ENCODE measurements at regions not wholly inside any gene's neighbourhood (a gene's known extent, or its start where the extent isn't known, plus 50 kb on each side); places are given as distances from the start of the nearest gene placed in this dataset.
"Not testable (repeated sequence)": the region's sequence is repeated elsewhere in the genome, so short reads cannot be mapped to it uniquely, and the experiment has no call there.

- no peaks in the 10 kb centered on the region for H3K4me1 Mint-ChIP-seq
Measured at GRCh38 chr15:100772478-100772877, 107.2 kb upstream of the ALDH1A3 start.

DNA sequence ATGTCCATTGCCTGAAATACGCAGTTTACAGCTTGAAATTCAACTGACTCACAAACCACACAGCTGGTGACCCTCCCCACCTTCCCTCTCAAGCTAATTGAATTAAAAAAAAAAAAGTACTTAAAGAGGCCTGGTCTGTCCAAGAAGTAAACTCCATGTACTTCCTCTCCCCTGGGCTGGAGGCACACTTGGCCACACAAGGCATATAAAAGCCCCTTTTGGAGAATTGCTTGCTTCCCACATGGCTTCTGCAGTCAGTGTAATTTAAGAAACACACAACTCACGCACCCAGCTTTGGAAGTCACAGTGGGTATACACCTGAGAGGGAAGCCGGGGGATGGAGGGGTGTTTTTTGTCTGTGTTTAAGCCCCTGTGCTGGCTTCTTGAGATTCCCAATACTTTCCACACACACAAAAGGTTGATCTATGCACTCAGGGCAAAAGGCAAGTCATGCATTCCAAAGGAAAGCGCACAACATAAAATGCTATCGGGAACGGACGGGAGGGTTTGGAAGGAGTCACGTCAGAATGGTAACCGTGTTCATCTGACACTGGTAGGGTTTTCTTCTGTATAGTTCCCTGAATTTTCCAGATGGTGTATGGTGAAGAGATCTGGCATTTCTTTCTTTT, 106.6 kb upstream of the ALDH1A3 start:
- H3K9me3 Mint-ChIP-seq: no peaks in the 10 kb centered on the region
- ChIA-PET POLR2A (no interaction called here), CTCF (no interaction called here)
- ATAC-seq (ENCODE audit: low read depth) (no peak), DNase-seq (no peak)
- peaks cover 1% of the 10 kb centered on the region for H3K27me3 Mint-ChIP-seq
- intact Hi-C loops (cut with micrococcal nuclease): no loop called here
- H3K4me3 Mint-ChIP-seq: no peak overlapping the region
- TF ChIP-seq, protein P1, sequence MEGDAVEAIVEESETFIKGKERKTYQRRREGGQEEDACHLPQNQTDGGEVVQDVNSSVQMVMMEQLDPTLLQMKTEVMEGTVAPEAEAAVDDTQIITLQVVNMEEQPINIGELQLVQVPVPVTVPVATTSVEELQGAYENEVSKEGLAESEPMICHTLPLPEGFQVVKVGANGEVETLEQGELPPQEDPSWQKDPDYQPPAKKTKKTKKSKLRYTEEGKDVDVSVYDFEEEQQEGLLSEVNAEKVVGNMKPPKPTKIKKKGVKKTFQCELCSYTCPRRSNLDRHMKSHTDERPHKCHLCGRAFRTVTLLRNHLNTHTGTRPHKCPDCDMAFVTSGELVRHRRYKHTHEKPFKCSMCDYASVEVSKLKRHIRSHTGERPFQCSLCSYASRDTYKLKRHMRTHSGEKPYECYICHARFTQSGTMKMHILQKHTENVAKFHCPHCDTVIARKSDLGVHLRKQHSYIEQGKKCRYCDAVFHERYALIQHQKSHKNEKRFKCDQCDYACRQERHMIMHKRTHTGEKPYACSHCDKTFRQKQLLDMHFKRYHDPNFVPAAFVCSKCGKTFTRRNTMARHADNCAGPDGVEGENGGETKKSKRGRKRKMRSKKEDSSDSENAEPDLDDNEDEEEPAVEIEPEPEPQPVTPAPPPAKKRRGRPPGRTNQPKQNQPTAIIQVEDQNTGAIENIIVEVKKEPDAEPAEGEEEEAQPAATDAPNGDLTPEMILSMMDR (IDR thresholded peaks at IDR 0.05): no peak
- H3K27ac Mint-ChIP-seq: no peak overlapping the region
- no peaks in the 10 kb centered on the region for H3K36me3 Mint-ChIP-seq (ENCODE audit: low read depth)
- H3K4me1 Mint-ChIP-seq: no peaks in the 10 kb centered on the region

More at GRCh38 chr15:100772478-100772877, 107.2 kb upstream of the ALDH1A3 start:
- POLR2A ChIA-PET: no interaction called here
- Mint-ChIP-seq H3K27me3 (peaks cover 1% of the 10 kb centered on the region), H3K36me3 (ENCODE audit: low read depth) (no peaks in the 10 kb centered on the region), H3K27ac (no peak overlapping the region), H3K9me3 (no peaks in the 10 kb centered on the region), H3K4me3 (no peak overlapping the region)
- DNase-seq (no peak), ATAC-seq (ENCODE audit: low read depth) (no peak)
- CTCF ChIA-PET: no interaction called here
- intact Hi-C loops (cut with micrococcal nuclease): no loop called here
- TF ChIP-seq, protein P1 (IDR thresholded peaks at IDR 0.05): no peak

DNA sequence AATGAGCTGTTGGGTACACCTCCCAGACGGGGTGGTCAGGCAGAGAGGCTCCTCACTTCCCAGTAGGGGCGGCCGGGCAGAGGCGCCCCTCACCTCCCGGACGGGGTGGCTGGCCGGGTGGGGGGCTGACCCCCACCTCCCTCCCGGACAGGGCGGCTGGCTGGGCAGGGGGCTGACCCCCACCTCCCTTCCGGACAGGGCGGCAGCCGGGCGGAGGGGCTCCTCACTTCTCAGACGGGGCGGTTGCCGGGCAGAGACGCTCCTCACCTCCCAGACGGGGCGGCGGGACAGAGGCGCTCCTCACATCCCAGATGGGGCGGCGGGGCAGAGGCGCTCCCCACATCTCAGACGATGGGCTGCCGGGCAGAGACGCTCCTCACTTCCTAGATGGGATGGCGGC, 105.6 kb upstream of the ALDH1A3 start:
- H3K27ac Mint-ChIP-seq; H3K9me3 Mint-ChIP-seq; ATAC-seq (ENCODE audit: low read depth); H3K4me3 Mint-ChIP-seq; H3K27me3 Mint-ChIP-seq; H3K4me1 Mint-ChIP-seq; POLR2A ChIA-PET; DNase-seq; intact Hi-C loops (cut with micrococcal nuclease); CTCF ChIA-PET; H3K36me3 Mint-ChIP-seq (ENCODE audit: low read depth): not testable (repeated sequence)

DNA sequence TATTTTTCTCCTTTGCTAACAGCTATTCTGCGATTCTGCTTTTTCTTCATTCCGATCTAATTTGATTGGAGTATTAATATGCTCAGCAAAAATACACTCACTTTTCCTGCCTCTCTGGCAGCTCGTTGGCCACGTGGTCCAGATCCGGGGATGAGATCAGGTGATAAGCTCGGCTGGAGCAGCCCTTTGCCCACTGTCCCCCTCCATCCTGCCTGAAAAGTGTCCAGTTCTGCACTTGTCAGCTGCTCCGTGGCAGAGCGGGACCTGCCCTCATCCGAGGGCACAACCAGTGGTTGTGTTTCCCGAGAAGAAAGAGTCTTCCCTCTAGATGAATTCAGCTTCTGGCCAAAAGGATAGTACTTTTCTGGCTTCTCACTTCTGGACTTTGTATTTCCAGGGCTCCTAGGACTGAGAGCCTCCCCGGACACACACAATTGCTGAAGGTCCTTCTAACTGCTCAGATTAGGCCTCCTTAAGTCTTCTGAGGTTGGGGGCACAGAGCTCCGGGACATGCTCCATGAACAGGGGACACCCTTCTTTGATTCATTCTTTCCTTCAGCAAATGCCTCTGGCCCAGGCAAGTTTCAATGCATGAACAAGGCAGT, 103.9 kb upstream of the ALDH1A3 start:
- intact Hi-C loops (cut with micrococcal nuclease): no loop called here
- CTCF ChIA-PET: no interaction called here
- Mint-ChIP-seq H3K9me3 (no peaks in the 10 kb centered on the region), H3K27me3 (no peaks in the 10 kb centered on the region), H3K36me3 (ENCODE audit: low read depth) (no peaks in the 10 kb centered on the region), H3K4me1 (no peaks in the 10 kb centered on the region), H3K27ac (no peak overlapping the region), H3K4me3 (no peak overlapping the region)
- no peak for ATAC-seq (ENCODE audit: low read depth)
- DNase-seq: no peak
- TF ChIP-seq, protein P1 (IDR thresholded peaks at IDR 0.05): no peak
- POLR2A ChIA-PET: no interaction called here

DNA sequence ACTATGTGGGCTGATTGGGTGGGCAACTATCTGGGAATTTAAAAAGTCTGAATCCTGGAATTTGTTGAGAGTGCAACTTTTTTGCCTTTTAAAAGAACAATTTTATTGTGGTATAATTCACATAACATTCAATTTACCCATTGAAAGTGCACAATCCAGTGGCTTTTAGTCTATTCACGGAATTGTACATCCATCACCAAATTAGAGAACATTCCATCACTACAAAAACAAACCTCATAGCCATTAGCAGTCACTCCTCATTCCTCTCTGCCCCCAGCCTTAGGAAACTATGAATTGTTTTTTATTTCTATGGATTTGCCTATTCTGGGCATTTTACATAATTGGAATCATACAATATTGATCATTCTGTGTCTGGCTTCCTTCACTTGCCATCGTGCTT, 101.8 kb upstream of the ALDH1A3 start:
- DNase-seq (no peak), ATAC-seq (ENCODE audit: low read depth) (no peak)
- Mint-ChIP-seq H3K27ac (no peak overlapping the region), H3K27me3 (peaks cover 5% of the 10 kb centered on the region), H3K4me3 (no peak overlapping the region), H3K4me1 (no peaks in the 10 kb centered on the region), H3K36me3 (ENCODE audit: low read depth) (no peaks in the 10 kb centered on the region), H3K9me3 (no peaks in the 10 kb centered on the region)
- intact Hi-C loops (cut with micrococcal nuclease): no loop called here
- TF ChIP-seq, protein P1 (IDR thresholded peaks at IDR 0.05): no peak
- ChIA-PET CTCF (no interaction called here), POLR2A (no interaction called here)
